Liver (tissue), 3 donors: ENCODE measurements at regions not wholly inside any gene's neighbourhood (a gene's known extent, or its start where the extent isn't known, plus 50 kb on each side); places are given as distances from the start of the nearest gene placed in this dataset.

ENCODE experiments used
- HNF4A ChIP-seq, 2 donors: conservative IDR thresholded peaks; 2 replicates each; pipeline ENCODE4 v1.6.1; 2016; ENCODE audit warnings: antibody characterized with exemption in 2 of 2, mild to moderate bottlenecking in 2 of 2
- HNF4G ChIP-seq: IDR thresholded peaks from 2 replicates; pipeline ENCODE4 v1.6.1; 2016; ENCODE audit warnings: antibody characterized with exemption
- JUND ChIP-seq, 2 donors: IDR thresholded peaks; 2 replicates each; pipeline ENCODE4 v1.6.1; 2016; ENCODE audit warnings: antibody characterized with exemption in 2 of 2
- RAD21 ChIP-seq, 2 donors: IDR thresholded peaks; 2 replicates each; pipeline ENCODE4 v1.6.1; 2016; ENCODE audit warnings: antibody characterized with exemption in 2 of 2, mild to moderate bottlenecking in 2 of 2
- TF ChIP-seq, protein P1 (sequence below): fragments of 150-350 bp; IDR thresholded peaks from 2 replicates; pipeline ENCODE4 v1.5.1; 2017; ENCODE audit warnings: improper control_type of control experiment, low read depth, low read length; ENCODE audit not compliant: missing input control
- TF ChIP-seq, protein P2 (sequence below): IDR thresholded peaks from 2 replicates; pipeline ENCODE4 v1.6.1; 2016; ENCODE audit warnings: antibody characterized with exemption, mild to moderate bottlenecking
- TF ChIP-seq, protein P3 (sequence below): IDR thresholded peaks from 2 replicates; pipeline ENCODE4 v1.6.1; 2016; ENCODE audit warnings: antibody characterized with exemption
- donor health status: healthy.
- donor health status: healthy.

- TF ChIP-seq, protein P1, sequence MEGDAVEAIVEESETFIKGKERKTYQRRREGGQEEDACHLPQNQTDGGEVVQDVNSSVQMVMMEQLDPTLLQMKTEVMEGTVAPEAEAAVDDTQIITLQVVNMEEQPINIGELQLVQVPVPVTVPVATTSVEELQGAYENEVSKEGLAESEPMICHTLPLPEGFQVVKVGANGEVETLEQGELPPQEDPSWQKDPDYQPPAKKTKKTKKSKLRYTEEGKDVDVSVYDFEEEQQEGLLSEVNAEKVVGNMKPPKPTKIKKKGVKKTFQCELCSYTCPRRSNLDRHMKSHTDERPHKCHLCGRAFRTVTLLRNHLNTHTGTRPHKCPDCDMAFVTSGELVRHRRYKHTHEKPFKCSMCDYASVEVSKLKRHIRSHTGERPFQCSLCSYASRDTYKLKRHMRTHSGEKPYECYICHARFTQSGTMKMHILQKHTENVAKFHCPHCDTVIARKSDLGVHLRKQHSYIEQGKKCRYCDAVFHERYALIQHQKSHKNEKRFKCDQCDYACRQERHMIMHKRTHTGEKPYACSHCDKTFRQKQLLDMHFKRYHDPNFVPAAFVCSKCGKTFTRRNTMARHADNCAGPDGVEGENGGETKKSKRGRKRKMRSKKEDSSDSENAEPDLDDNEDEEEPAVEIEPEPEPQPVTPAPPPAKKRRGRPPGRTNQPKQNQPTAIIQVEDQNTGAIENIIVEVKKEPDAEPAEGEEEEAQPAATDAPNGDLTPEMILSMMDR, result no peak
- TF ChIP-seq HNF4G (no peak), HNF4A (conservative IDR thresholded peaks at IDR 0.05) (no peak), JUND (IDR thresholded peaks at IDR 0.05) (no peak), RAD21 (IDR thresholded peaks at IDR 0.05) (no peak)
- TF ChIP-seq, protein P2, sequence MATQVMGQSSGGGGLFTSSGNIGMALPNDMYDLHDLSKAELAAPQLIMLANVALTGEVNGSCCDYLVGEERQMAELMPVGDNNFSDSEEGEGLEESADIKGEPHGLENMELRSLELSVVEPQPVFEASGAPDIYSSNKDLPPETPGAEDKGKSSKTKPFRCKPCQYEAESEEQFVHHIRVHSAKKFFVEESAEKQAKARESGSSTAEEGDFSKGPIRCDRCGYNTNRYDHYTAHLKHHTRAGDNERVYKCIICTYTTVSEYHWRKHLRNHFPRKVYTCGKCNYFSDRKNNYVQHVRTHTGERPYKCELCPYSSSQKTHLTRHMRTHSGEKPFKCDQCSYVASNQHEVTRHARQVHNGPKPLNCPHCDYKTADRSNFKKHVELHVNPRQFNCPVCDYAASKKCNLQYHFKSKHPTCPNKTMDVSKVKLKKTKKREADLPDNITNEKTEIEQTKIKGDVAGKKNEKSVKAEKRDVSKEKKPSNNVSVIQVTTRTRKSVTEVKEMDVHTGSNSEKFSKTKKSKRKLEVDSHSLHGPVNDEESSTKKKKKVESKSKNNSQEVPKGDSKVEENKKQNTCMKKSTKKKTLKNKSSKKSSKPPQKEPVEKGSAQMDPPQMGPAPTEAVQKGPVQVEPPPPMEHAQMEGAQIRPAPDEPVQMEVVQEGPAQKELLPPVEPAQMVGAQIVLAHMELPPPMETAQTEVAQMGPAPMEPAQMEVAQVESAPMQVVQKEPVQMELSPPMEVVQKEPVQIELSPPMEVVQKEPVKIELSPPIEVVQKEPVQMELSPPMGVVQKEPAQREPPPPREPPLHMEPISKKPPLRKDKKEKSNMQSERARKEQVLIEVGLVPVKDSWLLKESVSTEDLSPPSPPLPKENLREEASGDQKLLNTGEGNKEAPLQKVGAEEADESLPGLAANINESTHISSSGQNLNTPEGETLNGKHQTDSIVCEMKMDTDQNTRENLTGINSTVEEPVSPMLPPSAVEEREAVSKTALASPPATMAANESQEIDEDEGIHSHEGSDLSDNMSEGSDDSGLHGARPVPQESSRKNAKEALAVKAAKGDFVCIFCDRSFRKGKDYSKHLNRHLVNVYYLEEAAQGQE, result no peak
- TF ChIP-seq, protein P3, sequence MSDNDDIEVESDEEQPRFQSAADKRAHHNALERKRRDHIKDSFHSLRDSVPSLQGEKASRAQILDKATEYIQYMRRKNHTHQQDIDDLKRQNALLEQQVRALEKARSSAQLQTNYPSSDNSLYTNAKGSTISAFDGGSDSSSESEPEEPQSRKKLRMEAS, result no peak
Observed at GRCh38 chr2:31660165-31660564, 79.4 kb upstream of the SRD5A2 start.
